Muscle layer of duodenum (tissue), 2 donors: ENCODE measurements at regions not wholly inside any gene's neighbourhood (a gene's known extent, or its start where the extent isn't known, plus 50 kb on each side); places are given as distances from the start of the nearest gene placed in this dataset.

Experiments used
- H3K27ac ChIP-seq: one replicate; pipeline ENCODE4 v1.7.0; 2013; ENCODE audit warnings: mild to moderate bottlenecking, low read length
- H3K27me3 ChIP-seq: one replicate; pipeline ENCODE4 v1.7.0; 2013; ENCODE audit warnings: low read depth, mild to moderate bottlenecking, control low read depth, low read length
- H3K36me3 ChIP-seq, 2 donors: one replicate each; pipeline ENCODE4 v1.7.0; 2013; ENCODE audit warnings: low read length in 2 of 2, control low read depth in 1 of 2, mild to moderate bottlenecking in 1 of 2; ENCODE audit not compliant: insufficient read depth in 2 of 2, control insufficient read depth in 1 of 2
- H3K4me1 ChIP-seq, 2 donors: one replicate each; pipeline ENCODE4 v1.7.0; 2013; ENCODE audit warnings: low read length in 2 of 2, mild to moderate bottlenecking in 2 of 2, control low read depth in 1 of 2, moderate library complexity in 1 of 2; ENCODE audit not compliant: insufficient read depth in 2 of 2, control insufficient read depth in 1 of 2
- H3K4me3 ChIP-seq, 2 donors: one replicate each; pipeline ENCODE4 v1.7.0; 2013; ENCODE audit warnings: low read length in 2 of 2, low read depth in 1 of 2, mild to moderate bottlenecking in 1 of 2
- H3K9me3 ChIP-seq, 2 donors: one replicate each; pipeline ENCODE4 v1.7.0; 2013; ENCODE audit warnings: low read length in 2 of 2, control low read depth in 1 of 2, mild to moderate bottlenecking in 1 of 2; ENCODE audit not compliant: control insufficient read depth in 1 of 2
- donor health status: healthy.

- no peaks in the 10 kb centered on the region for H3K9me3 ChIP-seq
- no peak overlapping the region for H3K27ac ChIP-seq
- H3K36me3 ChIP-seq = no peaks in the 10 kb centered on the region
- no peak overlapping the region for H3K4me3 ChIP-seq
- no peaks in the 10 kb centered on the region for H3K27me3 ChIP-seq
- no peaks in the 10 kb centered on the region for H3K4me1 ChIP-seq
Observed at GRCh38 chr6:21312118-21312517, 281.4 kb upstream of the SOX4 start.

GRCh38 chr6:21317642-21318041, 275.9 kb upstream of the SOX4 start:
- Histone ChIP-seq H3K9me3 (no peaks in the 10 kb centered on the region), H3K36me3 (no peaks in the 10 kb centered on the region), H3K27ac (no peak overlapping the region), H3K27me3 (no peaks in the 10 kb centered on the region), H3K4me3 (no peak overlapping the region), H3K4me1 (no peaks in the 10 kb centered on the region)

- Histone ChIP-seq H3K36me3 (no peaks in the 10 kb centered on the region), H3K4me1 (no peaks in the 10 kb centered on the region), H3K9me3 (no peaks in the 10 kb centered on the region), H3K27me3 (no peaks in the 10 kb centered on the region), H3K27ac (no peak overlapping the region), H3K4me3 (no peak overlapping the region)
Observed at GRCh38 chr6:21321076-21321475, 272.5 kb upstream of the SOX4 start.

- Histone ChIP-seq H3K9me3 (no peaks in the 10 kb centered on the region), H3K27ac (no peak overlapping the region), H3K36me3 (no peaks in the 10 kb centered on the region), H3K4me3 (no peak overlapping the region), H3K4me1 (no peaks in the 10 kb centered on the region), H3K27me3 (no peaks in the 10 kb centered on the region)
Observed at GRCh38 chr6:21321531-21321930, 272.0 kb upstream of the SOX4 start.

- Histone ChIP-seq H3K27ac (no peak overlapping the region), H3K9me3 (no peaks in the 10 kb centered on the region), H3K4me1 (no peaks in the 10 kb centered on the region), H3K36me3 (no peaks in the 10 kb centered on the region), H3K27me3 (no peaks in the 10 kb centered on the region), H3K4me3 (no peak overlapping the region)
Observed at GRCh38 chr6:21323577-21323976, 270.0 kb upstream of the SOX4 start.

GRCh38 chr6:21325201-21325856, 268.2 kb upstream of the SOX4 start:
- Histone ChIP-seq H3K27me3 (no peaks in the 10 kb centered on the region), H3K36me3 (no peaks in the 10 kb centered on the region), H3K9me3 (no peaks in the 10 kb centered on the region), H3K4me3 (no peak overlapping the region), H3K27ac (no peak overlapping the region), H3K4me1 (no peaks in the 10 kb centered on the region)

GRCh38 chr6:21327326-21328112, 266.0 kb upstream of the SOX4 start:
- no peak overlapping the region for H3K27ac ChIP-seq
- no peaks in the 10 kb centered on the region for H3K9me3 ChIP-seq
- H3K36me3 ChIP-seq = no peaks in the 10 kb centered on the region
- no peaks in the 10 kb centered on the region for H3K27me3 ChIP-seq
- no peak overlapping the region for H3K4me3 ChIP-seq
- peaks cover 3 to 17% of the 10 kb centered on the region in 2 donors for H3K4me1 ChIP-seq

GRCh38 chr6:21331235-21331634, 262.3 kb upstream of the SOX4 start:
- Histone ChIP-seq H3K27ac (no peak overlapping the region), H3K36me3 (no peaks in the 10 kb centered on the region), H3K9me3 (no peaks in the 10 kb centered on the region), H3K27me3 (no peaks in the 10 kb centered on the region), H3K4me3 (no peak overlapping the region), H3K4me1 (peaks cover 3 to 17% of the 10 kb centered on the region in 2 donors)

GRCh38 chr6:21332077-21332476, 261.5 kb upstream of the SOX4 start:
- H3K27ac ChIP-seq = no peak overlapping the region
- H3K36me3 ChIP-seq = no peaks in the 10 kb centered on the region
- H3K27me3 ChIP-seq = no peaks in the 10 kb centered on the region
- peaks cover 3 to 17% of the 10 kb centered on the region in 2 donors for H3K4me1 ChIP-seq
- H3K9me3 ChIP-seq = peaks cover 0 to 4% of the 10 kb centered on the region in 2 donors
- H3K4me3 ChIP-seq = no peak overlapping the region

GRCh38 chr6:21332660-21333059, 260.9 kb upstream of the SOX4 start:
- Histone ChIP-seq H3K27ac (no peak overlapping the region), H3K4me3 (no peak overlapping the region), H3K27me3 (no peaks in the 10 kb centered on the region)

GRCh38 chr6:21333715-21334114, 259.8 kb upstream of the SOX4 start:
- no peak overlapping the region for H3K4me3 ChIP-seq
- H3K9me3 ChIP-seq = peaks cover 0 to 6% of the 10 kb centered on the region in 2 donors
- H3K27ac ChIP-seq = no peak overlapping the region
- H3K36me3 ChIP-seq = no peaks in the 10 kb centered on the region
- H3K4me1 ChIP-seq = peaks cover 3 to 17% of the 10 kb centered on the region in 2 donors
- H3K27me3 ChIP-seq = no peaks in the 10 kb centered on the region

More at GRCh38 chr6:21332660-21333059, 260.9 kb upstream of the SOX4 start:
- Histone ChIP-seq H3K4me1 (peaks cover 3 to 17% of the 10 kb centered on the region in 2 donors), H3K36me3 (no peaks in the 10 kb centered on the region), H3K9me3 (peaks cover 0 to 6% of the 10 kb centered on the region in 2 donors)
